Right lobe of liver (tissue), 6 donors: ENCODE measurements at regions not wholly inside any gene's neighbourhood (a gene's known extent, or its start where the extent isn't known, plus 50 kb on each side); places are given as distances from the start of the nearest gene placed in this dataset.

Source experiments
- ATAC-seq, 4 donors: fragments of 200-7000 bp; cut with Tn5 transposase; one replicate each; pipeline ENCODE4 v1.9.1; 2020; ENCODE audit warnings: mild to moderate bottlenecking in 4 of 4, moderate library complexity in 4 of 4
- DNase-seq, 3 donors: peaks; one replicate each; pipeline ENCODE4 v3.0.0-alpha.2; 2020
- H3K27ac ChIP-seq, 3 donors: fragments of 200-600 bp; one replicate each; pipeline ENCODE4 v1.8.0; 2022
- H3K27me3 ChIP-seq, 2 donors: fragments of 200-600 bp; one replicate each; pipeline ENCODE4 v1.8.0; 2022
- H3K36me3 ChIP-seq, 4 donors: fragments of 200-600 bp; sonication (generic) in 1 of 4; one replicate each; pipeline versions ENCODE4 v1.5.1 to v1.8.0; 2017 to 2022; ENCODE audit warnings: control low read depth in 1 of 4
- H3K4me1 ChIP-seq, 4 donors: fragments of 200-600 bp; sonication (generic) in 1 of 4; one replicate each; pipeline versions ENCODE4 v1.5.1 to v1.8.0; 2017 to 2022; ENCODE audit warnings: control low read depth in 1 of 4
- H3K4me3 ChIP-seq, 3 donors: fragments of 200-600 bp; one replicate each; pipeline ENCODE4 v1.8.0; 2022
- H3K9me3 ChIP-seq, 4 donors: fragments of 200-600 bp; sonication (generic) in 1 of 4; one replicate each; pipeline versions ENCODE4 v1.5.1 to v1.8.0; 2017 to 2022; ENCODE audit warnings: control low read depth in 1 of 4
- POLR2A ChIP-seq: fragments of 450-650 bp; IDR thresholded peaks from one replicate; pipeline ENCODE4 v1.6.1; 2017; ENCODE audit warnings: antibody characterized with exemption, mild to moderate bottlenecking
- WGBS: methylation state at CpG from one replicate; pipeline ENCODE4 v1.1.6; 2018; ENCODE audit warnings: low coverage, low lambda C conversion rate; ENCODE audit not compliant: insufficient coverage; ENCODE audit errors: missing lambda C conversion rate; 5-methylcytosine and 5-hydroxymethylcytosine counted together
- intact Hi-C, 2 donors: fragments of 100-400 bp; cut with DNase I; formaldehyde crosslinking; loops; one replicate each; pipeline versions ENCODE4 v1.11.2 to v1.14.1; 2022
- TF ChIP-seq, protein P1 (sequence below), 4 donors: fragments of 200-600 bp in 3 of 4; fragments of 450-650 bp in 1 of 4; IDR thresholded peaks; one replicate each; pipeline versions ENCODE4 v1.5.1 to v1.8.0; 2016 to 2022; ENCODE audit warnings: antibody characterized with exemption in 4 of 4, mild to moderate bottlenecking in 2 of 4
- donor health status: DM: no; HTN: yes; CAD: no.
- donor health status: DM: no; HTN: no; CAD: no.
- donor health status: DM: no; HTN: no; CAD: no.
- donor health status: DM: no; HTN: yes; CAD: no.
- donor health status: DM: no; HTN: yes; CAD: no.

DNA sequence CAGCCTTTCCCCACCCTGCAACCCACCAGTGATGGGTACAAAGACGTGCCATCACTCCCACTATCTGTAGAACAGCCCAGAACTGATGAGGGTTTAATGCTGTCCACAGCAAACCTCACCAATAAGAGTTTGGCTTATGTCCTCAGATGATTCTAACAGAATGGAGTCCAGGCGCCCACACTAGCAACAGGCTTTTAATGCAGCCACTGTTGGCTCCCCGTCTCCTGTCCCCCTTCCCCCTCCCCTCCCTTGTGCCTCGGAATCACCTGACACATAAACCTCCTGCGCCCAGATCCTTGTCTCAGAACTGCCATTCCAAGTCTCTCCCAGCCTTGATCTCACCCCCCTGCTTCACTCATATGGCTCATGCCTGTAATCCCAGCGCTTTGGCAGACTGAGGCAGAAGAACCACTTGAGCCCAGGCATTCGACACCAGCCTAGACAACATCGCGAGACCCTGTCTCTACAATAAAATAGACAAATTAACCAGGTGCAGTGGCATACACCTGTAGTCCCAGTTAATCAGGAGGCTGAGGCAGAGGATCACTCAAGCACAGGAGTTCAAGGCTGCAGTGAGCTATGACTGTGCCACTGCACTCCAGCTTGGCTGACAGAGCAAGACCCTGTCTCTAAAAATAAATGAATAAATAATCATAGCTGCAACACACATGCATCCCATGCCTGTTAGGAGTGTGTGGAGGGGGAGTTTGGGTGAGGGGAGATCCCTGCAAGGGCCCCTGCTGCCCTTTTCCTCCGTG, 85.6 kb downstream of the SNX5 start:
- no peak overlapping the region for H3K27ac ChIP-seq
- WGBS = 92% methylated on average over 9 of the region's 10 CpGs
- H3K9me3 ChIP-seq = no peaks in the 10 kb centered on the region
- H3K36me3 ChIP-seq = no peaks in the 10 kb centered on the region
- no peaks in the 10 kb centered on the region for H3K27me3 ChIP-seq
- TF ChIP-seq, protein P1, sequence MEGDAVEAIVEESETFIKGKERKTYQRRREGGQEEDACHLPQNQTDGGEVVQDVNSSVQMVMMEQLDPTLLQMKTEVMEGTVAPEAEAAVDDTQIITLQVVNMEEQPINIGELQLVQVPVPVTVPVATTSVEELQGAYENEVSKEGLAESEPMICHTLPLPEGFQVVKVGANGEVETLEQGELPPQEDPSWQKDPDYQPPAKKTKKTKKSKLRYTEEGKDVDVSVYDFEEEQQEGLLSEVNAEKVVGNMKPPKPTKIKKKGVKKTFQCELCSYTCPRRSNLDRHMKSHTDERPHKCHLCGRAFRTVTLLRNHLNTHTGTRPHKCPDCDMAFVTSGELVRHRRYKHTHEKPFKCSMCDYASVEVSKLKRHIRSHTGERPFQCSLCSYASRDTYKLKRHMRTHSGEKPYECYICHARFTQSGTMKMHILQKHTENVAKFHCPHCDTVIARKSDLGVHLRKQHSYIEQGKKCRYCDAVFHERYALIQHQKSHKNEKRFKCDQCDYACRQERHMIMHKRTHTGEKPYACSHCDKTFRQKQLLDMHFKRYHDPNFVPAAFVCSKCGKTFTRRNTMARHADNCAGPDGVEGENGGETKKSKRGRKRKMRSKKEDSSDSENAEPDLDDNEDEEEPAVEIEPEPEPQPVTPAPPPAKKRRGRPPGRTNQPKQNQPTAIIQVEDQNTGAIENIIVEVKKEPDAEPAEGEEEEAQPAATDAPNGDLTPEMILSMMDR (IDR thresholded peaks at IDR 0.05) = no peak
- TF ChIP-seq POLR2A = no peak
- no peak for DNase-seq
- peaks cover 0 to 19% (median 6%) of the 10 kb centered on the region in 4 donors for H3K4me1 ChIP-seq
- ATAC-seq = no peak
- no peak overlapping the region for H3K4me3 ChIP-seq
- intact Hi-C loops = loop anchor here in 1 of 2 donors (10.0 kb wide), 2 partner anchors 88 to 198 kb away; partner anchors contain the start of gene RRBP1

DNA sequence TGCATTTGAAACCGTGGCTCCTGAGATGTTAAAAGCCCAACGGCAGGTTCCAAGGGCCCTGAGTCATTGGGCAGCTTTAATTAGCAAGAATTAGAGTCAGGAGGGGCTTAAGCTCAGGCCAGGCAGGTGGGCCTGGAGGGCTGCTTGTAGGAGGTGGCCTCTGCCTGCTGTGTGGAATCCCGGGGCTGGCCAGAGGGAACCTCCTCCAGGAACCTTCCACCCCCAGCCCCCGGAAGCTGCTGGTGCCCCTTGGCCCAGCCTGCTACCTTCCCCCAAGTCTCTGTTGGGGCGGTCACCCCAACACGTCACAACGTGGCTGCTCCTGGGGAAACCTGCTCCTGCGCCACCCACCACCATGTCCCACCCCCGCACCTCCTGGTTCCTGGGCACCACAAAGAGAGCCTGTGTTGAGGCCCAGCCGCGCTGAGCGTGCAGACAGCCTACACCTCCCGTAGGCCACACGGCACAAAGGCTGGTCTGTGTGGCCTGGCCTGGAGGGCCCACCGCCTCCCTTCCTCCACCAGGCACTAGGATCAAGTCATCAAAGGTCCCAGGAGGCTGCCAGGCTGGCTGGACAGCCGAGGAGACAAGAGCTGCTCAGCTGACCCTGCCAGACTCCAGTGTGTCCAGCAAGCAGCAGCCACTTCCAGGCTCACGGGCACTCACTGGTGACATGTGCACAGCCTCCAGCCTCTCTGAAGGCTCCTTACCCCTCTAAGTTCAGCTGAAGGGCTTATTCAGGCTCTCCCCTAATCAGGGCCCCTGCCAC, 86.3 kb downstream of the SNX5 start:
- Histone ChIP-seq H3K9me3 (no peaks in the 10 kb centered on the region), H3K27ac (no peak overlapping the region), H3K36me3 (no peaks in the 10 kb centered on the region), H3K4me3 (no peak overlapping the region), H3K4me1 (peaks cover 0 to 27% (median 10%) of the 10 kb centered on the region in 4 donors), H3K27me3 (no peaks in the 10 kb centered on the region)
- DNase-seq (no peak), ATAC-seq (peak in 1 of 4 donors; percentile 22)
- intact Hi-C loops = loop anchor here in 1 of 2 donors (10.0 kb wide), 2 partner anchors 87 to 197 kb away; partner anchors contain the start of gene RRBP1
- TF ChIP-seq, protein P1 (IDR thresholded peaks at IDR 0.05) = no peak
- no peak for TF ChIP-seq POLR2A
- WGBS = 70% methylated on average over 2 of the region's 17 CpGs

DNA sequence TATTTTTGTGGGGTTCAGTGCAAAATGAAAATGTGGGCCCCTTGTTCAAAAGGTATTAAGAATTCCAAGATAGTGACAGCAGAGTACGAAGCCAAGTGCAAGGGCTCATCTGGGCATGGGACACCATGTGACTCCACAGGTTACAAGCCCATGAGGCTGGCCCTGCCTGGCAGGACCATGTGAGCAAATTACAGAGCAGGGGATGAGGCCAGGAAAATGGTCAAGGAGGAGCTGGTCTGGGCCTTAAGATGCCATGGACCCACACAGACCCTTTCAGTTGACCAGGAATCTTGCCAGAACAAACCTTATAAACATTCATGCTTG, 86.9 kb downstream of the SNX5 start:
- H3K9me3 ChIP-seq = no peaks in the 10 kb centered on the region
- H3K36me3 ChIP-seq = no peaks in the 10 kb centered on the region
- TF ChIP-seq, protein P1 (IDR thresholded peaks at IDR 0.05) = no peak
- TF ChIP-seq POLR2A = no peak
- peaks cover 0 to 32% (median 11%) of the 10 kb centered on the region in 4 donors for H3K4me1 ChIP-seq
- no peaks in the 10 kb centered on the region for H3K27me3 ChIP-seq
- WGBS = no CpG with 5 or more reads among the region's 1 CpG
- no peak overlapping the region for H3K27ac ChIP-seq
- no peak for ATAC-seq
- intact Hi-C loops = loop anchor here in 1 of 2 donors (10.0 kb wide), 2 partner anchors 87 to 197 kb away; partner anchors contain the start of gene RRBP1
- no peak overlapping the region for H3K4me3 ChIP-seq
- DNase-seq = no peak

DNA sequence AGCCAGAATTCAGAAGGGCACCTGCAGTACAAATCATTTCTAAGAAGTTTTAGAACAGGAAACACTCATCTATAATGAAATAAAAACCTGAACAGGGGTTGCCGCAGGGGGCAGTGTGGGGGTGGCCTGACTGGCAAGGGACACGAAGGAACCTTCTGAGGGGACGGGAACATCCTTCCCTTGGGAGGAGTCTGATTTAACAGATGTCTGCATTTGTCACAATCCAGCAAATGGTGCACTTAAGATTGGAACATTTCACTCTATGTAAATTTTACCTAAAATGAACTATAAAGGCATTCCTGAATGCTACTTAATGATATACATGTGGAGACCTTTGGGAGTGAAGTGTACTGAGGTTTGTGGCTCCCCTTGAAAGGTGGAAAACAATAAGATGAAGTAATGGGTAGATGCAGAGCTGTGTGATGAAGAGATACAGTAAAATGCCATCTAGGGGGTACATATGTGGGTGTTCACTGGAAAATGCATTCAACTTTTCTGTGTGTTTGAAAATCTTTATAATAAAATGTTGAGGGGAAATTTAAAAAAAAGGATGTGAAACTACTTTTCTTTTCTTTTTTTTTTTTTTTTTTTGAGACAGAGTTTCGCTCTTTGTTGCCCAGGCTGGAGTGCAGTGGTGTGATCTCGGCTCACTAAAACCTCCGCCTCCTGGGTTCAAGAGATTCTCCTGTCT, 89.5 kb downstream of the SNX5 start:
- no peak for TF ChIP-seq POLR2A
- TF ChIP-seq, protein P1 (IDR thresholded peaks at IDR 0.05) = peak in 2 of 4 donors; percentile 10 to 15
- no peaks in the 10 kb centered on the region for H3K9me3 ChIP-seq
- H3K27me3 ChIP-seq = no peaks in the 10 kb centered on the region
- peaks cover 0 to 49% (median 25%) of the 10 kb centered on the region in 4 donors for H3K4me1 ChIP-seq
- ATAC-seq = no peak
- H3K4me3 ChIP-seq = no peak overlapping the region
- peak overlapping the region in 2 of 3 donors; percentile 7 to 55 for H3K27ac ChIP-seq
- 41% methylated on average over 6 of the region's 6 CpGs for WGBS
- intact Hi-C loops = no loop called here
- no peak for DNase-seq
- H3K36me3 ChIP-seq = no peaks in the 10 kb centered on the region
